Memory B cell (primary cell): ENCODE measurements at regions not wholly inside any gene's neighbourhood (a gene's known extent, or its start where the extent isn't known, plus 50 kb on each side); places are given as distances from the start of the nearest gene placed in this dataset.
"Not testable (repeated sequence)": the region's sequence is repeated elsewhere in the genome, so short reads cannot be mapped to it uniquely, and the experiment has no call there.

Source experiments
- ATAC-seq: fragments of 150-1000 bp; cut with Tn5 transposase; 2 replicates; pipeline ENCODE4 v1.10.0; 2021; ENCODE audit warnings: low read depth, mild to moderate bottlenecking, moderate library complexity
- DNase-seq, 2 donors: peaks; one replicate each; pipeline ENCODE4 v3.0.0; 2022; ENCODE audit warnings: low spot score in 2 of 2
- H3K27ac Mint-ChIP-seq: one replicate; pipeline ENCODE4 v1.8.0; 2022; ENCODE audit warnings: mild to moderate bottlenecking, moderate library complexity, mixed read lengths
- H3K27me3 Mint-ChIP-seq: one replicate; pipeline ENCODE4 v1.8.0; 2022; ENCODE audit warnings: mixed read lengths
- H3K36me3 Mint-ChIP-seq: one replicate; pipeline ENCODE4 v1.8.0; 2022; ENCODE audit warnings: mild to moderate bottlenecking, mixed read lengths
- H3K4me1 Mint-ChIP-seq: one replicate; pipeline ENCODE4 v1.8.0; 2022; ENCODE audit warnings: mixed read lengths
- H3K4me3 Mint-ChIP-seq: one replicate; pipeline ENCODE4 v1.8.0; 2022; ENCODE audit warnings: mild to moderate bottlenecking, moderate library complexity, mixed read lengths
- H3K9me3 Mint-ChIP-seq: one replicate; pipeline ENCODE4 v1.8.0; 2022; ENCODE audit warnings: mixed read lengths

- not testable (repeated sequence) for H3K9me3 Mint-ChIP-seq, H3K36me3 Mint-ChIP-seq, H3K4me1 Mint-ChIP-seq, H3K4me3 Mint-ChIP-seq, DNase-seq, H3K27ac Mint-ChIP-seq, H3K27me3 Mint-ChIP-seq, ATAC-seq
Observed at GRCh38 chr15:20144333-20145036, 397.1 kb downstream of the GOLGA6L6 start.

- ATAC-seq, H3K36me3 Mint-ChIP-seq, H3K4me1 Mint-ChIP-seq, H3K27ac Mint-ChIP-seq, H3K27me3 Mint-ChIP-seq, H3K4me3 Mint-ChIP-seq, DNase-seq, H3K9me3 Mint-ChIP-seq: not testable (repeated sequence)
Observed at GRCh38 chr15:20142906-20143305, 398.7 kb downstream of the GOLGA6L6 start.

GRCh38 chr15:20142410-20142809, 399.2 kb downstream of the GOLGA6L6 start:
- H3K27ac Mint-ChIP-seq, H3K27me3 Mint-ChIP-seq, DNase-seq, H3K4me1 Mint-ChIP-seq, H3K4me3 Mint-ChIP-seq, ATAC-seq, H3K36me3 Mint-ChIP-seq, H3K9me3 Mint-ChIP-seq: not testable (repeated sequence)

GRCh38 chr15:20124668-20125067, 416.9 kb downstream of the GOLGA6L6 start:
- H3K4me3 Mint-ChIP-seq, H3K9me3 Mint-ChIP-seq, H3K27me3 Mint-ChIP-seq, DNase-seq, ATAC-seq, H3K4me1 Mint-ChIP-seq, H3K36me3 Mint-ChIP-seq, H3K27ac Mint-ChIP-seq: not testable (repeated sequence)

GRCh38 chr15:20106026-20106425, 435.6 kb downstream of the GOLGA6L6 start:
- Mint-ChIP-seq H3K36me3 (no peaks in the 10 kb centered on the region), H3K9me3 (no peaks in the 10 kb centered on the region), H3K27ac (no peak overlapping the region), H3K27me3 (no peaks in the 10 kb centered on the region), H3K4me1 (no peaks in the 10 kb centered on the region), H3K4me3 (no peak overlapping the region)
- DNase-seq (no peak), ATAC-seq (no peak)

GRCh38 chr15:20105011-20105990, 436.3 kb downstream of the GOLGA6L6 start:
- H3K4me3 Mint-ChIP-seq, DNase-seq, H3K4me1 Mint-ChIP-seq, ATAC-seq, H3K27me3 Mint-ChIP-seq, H3K27ac Mint-ChIP-seq, H3K36me3 Mint-ChIP-seq, H3K9me3 Mint-ChIP-seq: not testable (repeated sequence)

GRCh38 chr15:20104551-20104950, 437.0 kb downstream of the GOLGA6L6 start:
- not testable (repeated sequence) for H3K36me3 Mint-ChIP-seq, H3K27me3 Mint-ChIP-seq, DNase-seq, H3K4me3 Mint-ChIP-seq, ATAC-seq, H3K4me1 Mint-ChIP-seq, H3K27ac Mint-ChIP-seq, H3K9me3 Mint-ChIP-seq

- not testable (repeated sequence) for ATAC-seq, H3K27me3 Mint-ChIP-seq, DNase-seq, H3K36me3 Mint-ChIP-seq, H3K4me1 Mint-ChIP-seq, H3K4me3 Mint-ChIP-seq, H3K27ac Mint-ChIP-seq, H3K9me3 Mint-ChIP-seq
Observed at GRCh38 chr15:20102862-20103261, 438.7 kb downstream of the GOLGA6L6 start.

- DNase-seq: peak; percentile 29 to 30
- H3K4me3 Mint-ChIP-seq, ATAC-seq, H3K27ac Mint-ChIP-seq, H3K4me1 Mint-ChIP-seq, H3K9me3 Mint-ChIP-seq, H3K27me3 Mint-ChIP-seq, H3K36me3 Mint-ChIP-seq: not testable (repeated sequence)
Observed at GRCh38 chr15:20102209-20102608, 439.4 kb downstream of the GOLGA6L6 start.

GRCh38 chr15:20101281-20101680, 440.3 kb downstream of the GOLGA6L6 start:
- not testable (repeated sequence) for H3K4me1 Mint-ChIP-seq, DNase-seq, H3K27ac Mint-ChIP-seq, H3K4me3 Mint-ChIP-seq, H3K9me3 Mint-ChIP-seq, ATAC-seq, H3K36me3 Mint-ChIP-seq, H3K27me3 Mint-ChIP-seq

- H3K4me1 Mint-ChIP-seq, H3K36me3 Mint-ChIP-seq, H3K9me3 Mint-ChIP-seq, H3K27ac Mint-ChIP-seq, H3K4me3 Mint-ChIP-seq, H3K27me3 Mint-ChIP-seq, DNase-seq, ATAC-seq: not testable (repeated sequence)
Observed at GRCh38 chr15:20100604-20101270, 440.9 kb downstream of the GOLGA6L6 start.

- DNase-seq, H3K27ac Mint-ChIP-seq, ATAC-seq, H3K4me3 Mint-ChIP-seq, H3K4me1 Mint-ChIP-seq, H3K36me3 Mint-ChIP-seq, H3K27me3 Mint-ChIP-seq, H3K9me3 Mint-ChIP-seq: not testable (repeated sequence)
Observed at GRCh38 chr15:20095699-20096303, 445.8 kb downstream of the GOLGA6L6 start.

- H3K9me3 Mint-ChIP-seq, H3K36me3 Mint-ChIP-seq, ATAC-seq, H3K4me1 Mint-ChIP-seq, H3K27ac Mint-ChIP-seq, H3K27me3 Mint-ChIP-seq, DNase-seq, H3K4me3 Mint-ChIP-seq: not testable (repeated sequence)
Observed at GRCh38 chr15:20089541-20089940, 452.1 kb downstream of the GOLGA6L6 start.

GRCh38 chr15:20084026-20084425, 457.6 kb downstream of the GOLGA6L6 start:
- not testable (repeated sequence) for DNase-seq, H3K4me3 Mint-ChIP-seq, H3K36me3 Mint-ChIP-seq, H3K27ac Mint-ChIP-seq, ATAC-seq, H3K9me3 Mint-ChIP-seq, H3K4me1 Mint-ChIP-seq, H3K27me3 Mint-ChIP-seq
